ENCODE measurements at regions not wholly inside any gene's neighbourhood (a gene's known extent, or its start where the extent isn't known, plus 50 kb on each side); places are given as distances from the start of the nearest gene placed in this dataset.
"Not testable (repeated sequence)": the region's sequence is repeated elsewhere in the genome, so short reads cannot be mapped to it uniquely, and the experiment has no call there.

GRCh38 chr1:14352897-14353296 lies 245.6 kb upstream of the KAZN start:
- H3K27ac ChIP-seq, result no peak overlapping the region

GRCh38 chr1:14361005-14361404 lies 237.5 kb upstream of the KAZN start:
- H3K4me3 ChIP-seq, result not testable (repeated sequence)

More at GRCh38 chr1:14352897-14353296, 245.6 kb upstream of the KAZN start:
- no peak overlapping the region for H3K4me3 ChIP-seq

DNA sequence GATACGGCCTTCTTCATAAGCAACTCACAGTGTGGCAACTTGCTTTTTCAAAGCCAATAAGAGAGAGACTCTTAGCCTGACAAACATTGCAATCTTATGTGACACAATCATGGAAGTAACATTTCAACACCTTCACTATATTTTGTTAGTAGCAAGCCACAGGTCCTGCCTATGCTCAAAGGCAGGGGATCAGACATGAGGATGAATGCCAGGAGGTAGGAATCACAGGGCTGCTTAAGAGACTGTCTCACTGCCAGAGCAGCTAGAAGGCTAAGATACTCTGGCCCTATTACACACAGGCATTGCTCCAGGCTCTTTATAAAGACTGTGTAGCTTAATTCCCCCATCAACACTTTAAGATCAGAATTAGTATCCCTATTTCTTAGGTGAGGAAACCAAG lies 236.2 kb upstream of the KAZN start:
- Histone ChIP-seq H3K27ac (peak overlapping the region in 2 of 21 experiments; percentile 4 to 49), H3K4me3 (no peak overlapping the region)

More at GRCh38 chr1:14361005-14361404, 237.5 kb upstream of the KAZN start:
- H3K27ac ChIP-seq, result peak overlapping the region in 3 of 21 experiments; percentile 32 to 46 (median 40)

DNA sequence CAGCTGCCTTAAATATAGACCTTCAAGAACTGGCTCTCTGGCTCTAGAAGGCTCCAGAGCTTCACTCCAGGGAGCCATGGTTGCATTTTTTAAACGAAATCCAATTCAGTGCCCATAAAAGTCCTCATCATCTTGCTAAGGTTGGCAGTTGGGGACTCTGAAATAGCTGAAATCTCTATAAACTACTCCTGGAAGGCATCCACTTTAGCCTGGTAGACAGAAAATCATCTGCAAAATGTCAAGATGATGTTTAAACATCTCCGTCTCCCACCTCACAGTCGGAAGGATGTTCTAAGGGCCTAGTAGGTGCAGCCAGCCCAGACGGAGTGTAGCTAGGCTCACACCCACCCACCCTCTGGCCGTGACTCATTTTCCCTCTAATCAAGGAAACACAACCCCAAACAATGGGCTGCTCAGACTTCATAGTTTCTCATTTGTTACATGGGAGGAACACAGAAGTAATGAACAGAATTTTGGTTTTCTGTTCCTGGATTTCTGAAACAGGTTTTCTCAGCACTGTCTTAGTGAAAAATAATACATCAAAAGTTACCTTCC lies 235.4 kb upstream of the KAZN start:
- peak overlapping the region in 5 of 21 experiments; percentile 4 to 49 (median 8) for H3K27ac ChIP-seq

DNA sequence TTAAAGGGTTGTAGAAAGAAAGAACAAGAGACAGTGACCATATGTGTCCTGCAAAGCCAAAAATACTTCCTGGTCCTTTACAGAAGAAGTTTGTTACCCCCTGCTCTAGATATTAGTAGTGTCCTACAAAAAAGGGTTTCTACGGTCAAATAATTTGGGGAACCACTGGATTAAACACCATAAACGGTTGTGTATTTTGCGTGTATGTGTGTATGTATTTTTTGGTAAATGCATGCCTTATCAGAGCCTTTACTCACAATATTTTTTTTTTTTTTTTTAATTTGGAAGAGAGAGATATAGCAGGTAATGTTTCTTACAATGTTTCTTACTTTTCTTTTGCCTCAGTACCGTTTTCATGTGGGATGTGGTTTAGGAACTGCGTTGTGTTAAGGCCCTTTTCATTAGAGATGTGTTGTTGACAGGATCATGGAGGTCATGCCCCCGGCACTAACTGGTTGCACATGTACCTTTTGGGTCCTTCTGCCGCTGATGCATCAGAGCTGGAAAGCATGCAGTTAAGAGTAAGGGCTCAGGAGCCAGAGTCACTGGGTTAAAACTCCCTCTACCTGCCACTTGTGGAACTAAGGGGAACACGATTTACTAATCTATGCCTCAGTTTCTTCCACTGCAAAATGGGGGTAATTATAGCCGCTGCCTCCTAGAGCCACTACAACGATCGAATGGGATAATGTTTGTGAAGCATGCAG lies 234.6 kb upstream of the KAZN start:
- no peak overlapping the region for H3K4me3 ChIP-seq
- H3K27ac ChIP-seq, result peak overlapping the region in 4 of 21 experiments; percentile 4 to 21 (median 7)

More for the DNA sequence above, 235.4 kb upstream of the KAZN start:
- no peak overlapping the region for H3K4me3 ChIP-seq

DNA sequence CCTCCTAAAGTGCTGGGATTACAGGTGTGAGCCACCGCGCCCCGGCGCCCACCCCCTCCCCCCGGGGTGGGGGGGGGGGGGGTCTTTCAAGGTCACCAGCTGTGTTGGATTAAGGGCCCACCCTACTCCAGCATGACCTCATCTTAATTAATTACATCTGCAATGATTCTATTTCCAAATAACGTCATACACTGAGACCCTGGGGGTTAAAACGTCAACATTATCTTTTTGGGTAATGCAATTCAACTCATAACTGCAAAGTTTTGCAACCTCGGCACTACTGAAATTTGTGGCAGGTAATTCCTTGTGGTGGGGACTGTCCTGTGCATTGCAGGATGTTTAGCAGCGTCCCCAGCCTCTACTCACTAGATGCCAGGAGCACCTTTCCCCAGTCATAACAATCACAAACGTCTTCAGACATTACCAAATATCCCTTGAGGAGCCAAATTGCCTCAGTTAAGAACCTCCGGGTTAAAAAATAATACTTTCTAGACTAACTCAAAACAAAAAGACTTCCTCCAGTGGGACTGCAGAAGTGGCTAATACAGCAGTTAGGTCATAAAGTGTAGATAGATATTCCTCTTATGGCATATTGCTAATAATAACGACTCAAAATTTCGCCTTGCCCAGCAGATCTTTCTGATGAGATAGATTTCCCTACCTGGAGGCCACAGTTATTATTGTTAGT lies 233.0 kb upstream of the KAZN start:
- Histone ChIP-seq H3K27ac (peak overlapping the region in 6 of 21 experiments; percentile 20 to 65 (median 41)), H3K4me3 (no peak overlapping the region)

- Histone ChIP-seq H3K27ac (peak overlapping the region in 5 of 21 experiments; percentile 14 to 65 (median 39)), H3K4me3 (no peak overlapping the region)
These were observed 232.1 kb upstream of the KAZN start for GRCh38 chr1:14366091-14367018.

DNA sequence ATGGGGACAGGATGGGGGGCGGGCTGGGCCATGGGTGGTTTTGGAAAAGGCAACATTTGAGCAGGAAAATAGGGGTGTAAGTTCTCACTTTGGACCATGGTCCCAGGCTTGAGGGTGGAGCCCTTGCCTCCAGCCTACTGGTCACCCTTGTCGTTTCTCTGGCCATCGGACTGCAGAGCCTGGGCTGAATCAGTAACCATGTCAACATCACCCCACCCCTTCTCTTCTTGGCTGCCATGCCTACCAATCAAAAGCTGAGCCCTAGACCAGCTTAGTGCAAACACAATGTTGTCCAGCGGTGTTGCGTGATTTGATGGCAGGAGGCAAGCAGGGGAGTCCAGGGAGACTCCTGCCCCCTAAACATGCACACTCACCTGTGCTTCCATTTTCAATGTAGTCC lies 231.0 kb upstream of the KAZN start:
- Histone ChIP-seq H3K27ac (no peak overlapping the region), H3K4me3 (no peak overlapping the region)

GRCh38 chr1:14369526-14370213 lies 228.8 kb upstream of the KAZN start:
- no peak overlapping the region for H3K4me3 ChIP-seq
- H3K27ac ChIP-seq, result no peak overlapping the region

- H3K27ac ChIP-seq, result peak overlapping the region in 7 of 21 experiments; percentile 17 to 46 (median 32)
- H3K4me3 ChIP-seq, result no peak overlapping the region
These were observed 226.6 kb upstream of the KAZN start for GRCh38 chr1:14371771-14372497.

DNA sequence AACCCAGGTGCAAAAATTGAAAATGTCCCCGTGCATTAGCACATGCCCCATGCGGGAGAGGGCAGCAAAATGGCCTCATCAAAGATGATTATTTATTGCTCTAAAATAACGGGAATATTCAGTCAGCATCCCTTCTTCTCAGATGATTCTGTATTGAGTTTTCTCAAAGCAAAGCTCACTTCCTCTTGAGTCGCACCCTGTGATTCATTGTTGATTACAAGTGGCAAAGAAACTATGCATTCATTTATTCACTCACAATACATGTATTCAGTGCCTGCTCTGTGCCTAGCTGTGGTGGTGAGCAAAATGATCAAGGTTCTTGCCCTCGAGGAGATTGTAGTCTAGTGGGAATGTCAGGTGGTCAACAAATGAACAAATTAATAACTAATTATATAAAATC lies 226.0 kb upstream of the KAZN start:
- Histone ChIP-seq H3K4me3 (no peak overlapping the region), H3K27ac (peak overlapping the region in 4 of 21 experiments; percentile 20 to 59 (median 37))

DNA sequence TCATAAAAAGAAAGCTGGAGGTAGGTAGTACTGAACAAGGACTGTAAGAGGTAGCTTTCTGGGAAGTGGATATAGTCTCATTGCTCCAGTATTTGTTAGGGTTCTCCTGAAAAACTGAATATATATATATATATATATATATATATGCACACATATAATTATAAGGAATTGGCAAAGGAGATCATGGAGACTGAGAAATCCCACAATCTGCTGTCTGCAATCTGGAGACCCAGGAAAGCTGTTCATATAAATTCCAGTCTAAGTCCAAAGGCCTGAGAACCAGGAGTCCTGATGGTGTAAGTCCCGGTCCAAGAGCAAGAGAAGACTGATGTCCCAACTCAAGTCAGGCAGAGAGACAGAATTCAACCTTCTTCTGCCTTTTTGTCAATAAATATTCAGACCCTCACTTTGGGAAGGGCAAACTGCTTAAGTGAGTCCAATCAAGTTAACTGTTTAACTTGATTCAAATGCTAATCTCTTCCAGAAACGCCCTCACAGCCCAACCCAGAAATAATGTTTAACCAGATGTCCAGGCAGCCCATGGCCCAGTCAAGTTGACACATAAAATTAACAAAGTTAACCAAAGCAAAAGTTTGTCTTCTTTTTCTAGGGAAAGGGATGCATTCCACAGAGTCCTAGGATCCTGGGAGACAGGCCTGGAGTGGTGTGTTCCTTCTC lies 225.3 kb upstream of the KAZN start:
- no peak overlapping the region for H3K4me3 ChIP-seq
- peak overlapping the region in 4 of 21 experiments; percentile 20 to 59 (median 37) for H3K27ac ChIP-seq

GRCh38 chr1:14375226-14375625 lies 223.3 kb upstream of the KAZN start:
- no peak overlapping the region for H3K27ac ChIP-seq
- no peak overlapping the region for H3K4me3 ChIP-seq

DNA sequence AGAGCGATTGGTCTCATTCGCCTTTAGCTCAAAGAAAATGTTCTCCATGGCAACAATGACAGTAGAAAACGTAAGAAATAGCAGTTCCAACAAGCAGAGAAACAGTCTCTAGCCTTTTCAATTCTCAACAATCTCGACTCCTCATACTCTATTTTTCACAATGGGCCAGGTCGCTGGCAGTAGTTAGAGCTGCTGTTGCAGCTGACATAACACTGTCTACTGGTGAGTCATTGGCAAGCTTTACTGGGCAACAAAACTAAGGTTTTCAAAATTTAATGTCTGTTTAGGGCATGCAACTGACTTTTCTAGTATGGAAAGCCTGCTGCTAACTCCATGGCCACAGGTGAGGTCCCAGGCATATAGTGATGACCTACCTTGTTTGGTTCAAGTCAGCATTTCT lies 221.1 kb upstream of the KAZN start:
- Histone ChIP-seq H3K27ac (peak overlapping the region in 1 of 21 experiments; percentile 4), H3K4me3 (no peak overlapping the region)

GRCh38 chr1:14380408-14380807 lies 218.1 kb upstream of the KAZN start:
- Histone ChIP-seq H3K4me3 (no peak overlapping the region), H3K27ac (no peak overlapping the region)

DNA sequence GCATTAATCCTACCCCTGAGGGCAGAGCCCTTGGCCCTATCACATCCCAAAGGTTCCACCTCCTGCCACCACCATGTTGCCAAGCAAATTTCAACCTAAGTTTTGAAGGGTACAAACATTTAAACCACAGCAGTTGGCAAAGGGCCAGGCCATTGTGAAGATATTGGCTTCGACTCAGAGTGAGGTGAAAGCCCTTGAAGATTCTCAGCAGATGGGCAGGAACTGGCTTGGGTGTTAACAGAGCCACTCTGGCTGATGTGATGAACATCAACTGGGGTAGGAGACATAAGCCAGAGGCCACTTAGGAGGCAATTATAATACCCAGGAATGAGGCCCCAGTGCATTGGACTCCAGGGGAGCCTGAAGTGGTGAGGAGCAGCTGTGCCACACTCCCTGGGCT lies 207.7 kb upstream of the KAZN start:
- Histone ChIP-seq H3K4me3 (no peak overlapping the region), H3K27ac (no peak overlapping the region)

DNA sequence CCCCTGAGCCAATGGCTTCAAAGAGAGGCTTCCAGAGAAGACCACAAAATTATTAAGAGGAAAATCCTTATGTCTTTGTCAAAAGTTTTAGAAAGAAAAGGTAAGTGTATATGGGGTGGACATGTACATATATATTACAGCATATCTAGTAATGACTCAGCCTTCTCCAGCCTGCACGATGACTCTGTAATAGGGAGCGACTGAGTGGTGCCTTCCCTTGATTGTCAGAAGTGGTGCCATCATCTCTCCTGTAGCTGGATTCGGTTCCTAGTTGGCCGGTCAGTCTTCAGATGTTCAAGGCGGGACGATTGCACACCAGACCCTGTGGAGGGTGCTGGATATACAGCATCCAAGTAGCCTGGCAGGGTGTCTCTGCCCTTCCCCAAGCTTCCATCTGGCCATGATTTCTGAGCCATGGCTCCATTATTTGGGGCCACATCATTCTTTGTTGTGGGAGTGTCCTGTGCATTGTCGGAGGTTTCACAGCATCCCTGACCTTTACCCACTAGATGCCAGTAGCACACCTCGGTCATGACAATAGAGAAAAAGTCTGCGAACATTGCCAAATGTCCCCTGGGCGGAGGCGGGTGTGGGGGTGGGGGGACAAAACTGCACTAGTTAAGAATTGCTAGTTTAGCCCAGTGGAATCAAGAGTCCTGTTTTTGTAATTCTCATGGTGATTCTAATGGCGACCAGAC lies 206.2 kb upstream of the KAZN start:
- no peak overlapping the region for H3K27ac ChIP-seq
- H3K4me3 ChIP-seq, result no peak overlapping the region

Data from skin epidermis (tissue), 12 donors.